ENCODE measurements at regions not wholly inside any gene's neighbourhood (a gene's known extent, or its start where the extent isn't known, plus 50 kb on each side); places are given as distances from the start of the nearest gene placed in this dataset.

DNA sequence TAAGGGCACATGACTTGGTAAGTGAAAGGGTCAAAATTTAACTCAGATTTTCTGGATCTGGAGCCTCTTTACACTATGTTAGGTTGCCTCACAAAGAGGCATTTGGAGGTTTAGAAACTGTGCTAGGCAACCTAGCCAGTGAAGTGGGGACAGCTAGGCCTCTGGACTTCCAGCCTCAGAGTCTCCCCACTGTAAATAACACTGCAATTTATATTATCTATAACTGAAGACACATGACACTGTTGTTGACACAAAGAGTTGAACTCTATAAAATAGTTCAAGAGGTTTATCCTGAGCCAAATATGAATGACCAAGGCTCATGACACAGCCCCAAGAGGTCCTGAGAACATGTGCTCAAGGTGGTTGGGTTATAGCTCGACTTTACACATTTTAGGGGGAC lies 74.9 kb upstream of the IQCM start:
- TF ChIP-seq TAF1 (IDR thresholded peaks at IDR 0.05; ENCODE audit: low read depth, low read length) (no peak), POLR2A (IDR thresholded peaks at IDR 0.05; ENCODE audit: low read depth, low read length) (no peak), POLR2AphosphoS5 (IDR thresholded peaks at IDR 0.05; ENCODE audit: low read depth, low read length) (no peak), PAX5 (IDR thresholded peaks at IDR 0.05; ENCODE audit: insufficient read depth, low read length, severe bottlenecking) (no peak)

All from GM12891 (cell line).